K562 (cell line): ENCODE measurements at regions not wholly inside any gene's neighbourhood (a gene's known extent, or its start where the extent isn't known, plus 50 kb on each side); places are given as distances from the start of the nearest gene placed in this dataset.
A peak's percentile ranks its signal among the peaks of the same experiment; 100 is the strongest.

Experiments used
- ATAC-seq: fragments of 200-7000 bp; cut with Tn5 transposase; 3 replicates; pipeline ENCODE4 v1.9.1; 2020; ENCODE audit warnings: moderate library complexity
- BruUV-seq: library from RNA; stranded (reverse); fragments of 400-500 nt; replicated peaks from 2 replicates; lab custom pipeline; 2021; lab: Mats Ljungman, UMichigan
- CTCF ChIA-PET: fragments of 300-600 bp; formaldehyde crosslinking; extraction: SDS; loops from one replicate; lab custom pipeline; 2021; ENCODE audit warnings: low intra/inter-chr PET ratio; lab: Yijun Ruan, JAX
- POLR2A ChIA-PET: fragments of 300-600, 350-650 bp; sonication (Branson Sonifier 250); formaldehyde crosslinking; extraction: SDS; loops from one replicate; lab custom pipeline; 2021; ENCODE audit warnings: antibody characterized with exemption, inconsistent platforms; lab: Yijun Ruan, JAX
- DNase-seq, 4 experiments: peaks; one replicate each; pipeline versions ENCODE4 v3.0.0 to v3.0.0-alpha.2; 2011 to 2018; ENCODE audit warnings: low spot score in 3 of 4, mixed read lengths in 3 of 4; ENCODE audit errors: extremely low read depth in 1 of 4
- FAIRE-seq: peaks from 2 replicates; lab custom pipeline; 2011; peaks lifted over from hg19 to GRCh38; lab: Jason Lieb, UNC
- H2AFZ ChIP-seq: 2 replicates; pipeline ENCODE4 v1.6.0; 2011; ENCODE audit warnings: low read depth, low read length, control low read depth, inconsistent platforms
- H3K27ac ChIP-seq: fragments of 200-600 bp; 3 replicates; pipeline ENCODE4 v1.8.0; 2011; ENCODE audit warnings: low read depth, mild to moderate bottlenecking, control low read depth, inconsistent platforms, low read length, moderate library complexity, mixed read lengths; ENCODE audit errors: extremely low read depth
- H3K27me3 ChIP-seq, 2 experiments: fragments of 300-600 bp in 1 of 2; 2 replicates in 1 of 2; 3 replicates in 1 of 2; pipeline versions ENCODE4 v1.6.0 to v1.8.0; 2011; ENCODE audit warnings: inconsistent platforms in 2 of 2, low read length in 2 of 2, mild to moderate bottlenecking in 1 of 2, mixed read lengths in 1 of 2, moderate library complexity in 1 of 2; ENCODE audit not compliant: control insufficient read depth in 2 of 2, insufficient read depth in 2 of 2
- H3K36me3 ChIP-seq: fragments of 300-600 bp; 3 replicates; pipeline ENCODE4 v1.8.0; 2011; ENCODE audit warnings: mild to moderate bottlenecking, low read length, inconsistent platforms; ENCODE audit not compliant: control insufficient read depth, insufficient read depth
- H3K4me1 ChIP-seq, 2 experiments: fragments of 200-600 bp in 1 of 2; replicated peaks in 1 of 2; 2 replicates in 1 of 2; 3 replicates in 1 of 2; pipeline versions ENCODE4 v1.5.1 to v1.8.0; 2011; ENCODE audit warnings: inconsistent platforms in 2 of 2, low read length in 2 of 2, mild to moderate bottlenecking in 1 of 2, mixed read lengths in 1 of 2, moderate library complexity in 1 of 2; ENCODE audit not compliant: control insufficient read depth in 2 of 2, insufficient read depth in 2 of 2
- H3K4me2 ChIP-seq: 2 replicates; pipeline ENCODE4 v1.6.1; 2011; ENCODE audit warnings: low read length, control low read depth, inconsistent platforms, mixed read lengths; ENCODE audit not compliant: insufficient read depth
- H3K4me3 ChIP-seq: fragments of 200-600 bp; sonication (generic), shearing (Covaris generic); 2 replicates; pipeline ENCODE4 v1.5.1; 2016; ENCODE audit warnings: control low read depth, inconsistent platforms
- H3K79me2 ChIP-seq: fragments of 200-600 bp; 3 replicates; pipeline ENCODE4 v1.8.0; 2011; ENCODE audit warnings: low read length, inconsistent platforms; ENCODE audit not compliant: control insufficient read depth, insufficient read depth
- H3K9ac ChIP-seq, 2 experiments: 2 replicates each; pipeline versions ENCODE4 v1.6.0 to v1.6.1; 2011; ENCODE audit warnings: low read depth in 2 of 2, low read length in 2 of 2, control low read depth in 1 of 2, inconsistent platforms in 1 of 2, mild to moderate bottlenecking in 1 of 2, mixed read lengths in 1 of 2; ENCODE audit not compliant: insufficient read depth in 1 of 2
- H3K9me1 ChIP-seq: one replicate; pipeline ENCODE4 v1.6.0; 2011; ENCODE audit warnings: inconsistent platforms, mild to moderate bottlenecking, low read length, moderate library complexity; ENCODE audit not compliant: control insufficient read depth, insufficient read depth
- H3K9me3 ChIP-seq: replicated peaks from 2 replicates; pipeline ENCODE4 v1.5.1; 2011; ENCODE audit warnings: low read depth, low read length, inconsistent platforms; ENCODE audit not compliant: control insufficient read depth, insufficient read depth
- H4K20me1 ChIP-seq: replicated peaks from 2 replicates; pipeline ENCODE4 v1.6.1; 2011; ENCODE audit warnings: low read length, inconsistent platforms, mixed read lengths; ENCODE audit not compliant: control insufficient read depth, insufficient read depth
- CREB1 ChIP-seq, 2 experiments: sonication (generic) in 1 of 2; formaldehyde crosslinking in 1 of 2; IDR thresholded peaks; 2 replicates each; pipeline versions ENCODE4 v1.6.1 to v1.8.0; 2012 to 2022; ENCODE audit warnings: inconsistent platforms in 1 of 2, mild to moderate bottlenecking in 1 of 2, missing genetic modification reagents in 1 of 2, moderate library complexity in 1 of 2
- HNRNPH1 ChIP-seq: fragments of 200-400 bp; formaldehyde crosslinking; optimal IDR thresholded peaks from 2 replicates; pipeline ENCODE3; 2017; ENCODE audit warnings: low read depth, mild to moderate bottlenecking, low read length, moderate library complexity
- NFIX ChIP-seq: fragments of 250-450 bp; sonication (Bioruptor Pico); IDR thresholded peaks from 2 replicates; pipeline ENCODE4 v1.4.0; 2020; ENCODE audit warnings: low read depth, mild to moderate bottlenecking, moderate library complexity
- NFRKB ChIP-seq: fragments of 450-650 bp; IDR thresholded peaks from 2 replicates; pipeline ENCODE4 v1.6.1; 2016; ENCODE audit warnings: low read depth
- PKNOX1 ChIP-seq: fragments of 450-650 bp; IDR thresholded peaks from 2 replicates; pipeline ENCODE4 v1.6.1; 2016
- PTTG1 ChIP-seq: fragments of 450-650 bp; IDR thresholded peaks from 2 replicates; pipeline ENCODE4 v1.6.1; 2016; ENCODE audit warnings: low read depth, mild to moderate bottlenecking, missing genetic modification characterization, missing compliant biosample characterization
- RBM25 ChIP-seq: fragments of 200-400 bp; formaldehyde crosslinking; IDR thresholded peaks from 2 replicates; pipeline ENCODE4 v1.6.1; 2018; ENCODE audit warnings: low read length, low read depth, moderate library complexity; ENCODE audit not compliant: severe bottlenecking
- ZNF23 ChIP-seq: fragments of 250-450 bp; sonication (Bioruptor Pico); IDR thresholded peaks from 2 replicates; pipeline ENCODE4 v1.4.0; 2020; ENCODE audit warnings: mild to moderate bottlenecking
- ZNF436 ChIP-seq: fragments of 250-450, 450-650 bp; sonication (Bioruptor Pico); formaldehyde crosslinking; IDR thresholded peaks from 2 replicates; pipeline ENCODE4 v1.7.0; 2020; ENCODE audit warnings: mild to moderate bottlenecking
- ZNF507 ChIP-seq: conservative IDR thresholded peaks from 2 replicates; pipeline ENCODE4 v1.6.1; 2017; ENCODE audit warnings: missing genetic modification characterization, missing compliant biosample characterization
- ZNF75A ChIP-seq: fragments of 450-650 bp; formaldehyde crosslinking; IDR thresholded peaks from 2 replicates; pipeline ENCODE4 v1.4.0; 2020; ENCODE audit warnings: mild to moderate bottlenecking
- WGBS: fragments of 100-300 bp; shearing (Covaris generic); methylation state at CpG from one replicate; pipeline ENCODE4 v1.1.6; 2016; ENCODE audit warnings: low coverage, mixed read lengths; ENCODE audit not compliant: insufficient coverage; ENCODE audit errors: missing lambda C conversion rate; 5-methylcytosine and 5-hydroxymethylcytosine counted together
- in situ Hi-C: fragments of 300-500 bp; cut with MboI; formaldehyde crosslinking; loops from 4 replicates; pipeline ENCODE4 v1.15.0; 2018; ENCODE audit warnings: inconsistent platforms, mixed read lengths
- intact Hi-C: fragments of 100-400 bp; cut with micrococcal nuclease; formaldehyde crosslinking; loops from 2 replicates; pipeline ENCODE4 v1.14.2; 2022
- TF ChIP-seq, protein P1 (sequence below): fragments of 250-450 bp; sonication (Bioruptor Pico); IDR thresholded peaks from 2 replicates; pipeline ENCODE4 v1.5.0; 2020; ENCODE audit warnings: mild to moderate bottlenecking, borderline replicate concordance
- TF ChIP-seq, protein P2 (sequence below), 2 experiments: fragments of 250-450 bp in 1 of 2; fragments of 450-650 bp in 1 of 2; sonication (Bioruptor Pico) in 1 of 2; IDR thresholded peaks; 2 replicates each; pipeline versions ENCODE4 v1.6.1 to v1.8.0; 2016 to 2021; ENCODE audit warnings: mild to moderate bottlenecking in 2 of 2, moderate library complexity in 2 of 2, missing compliant biosample characterization in 1 of 2, missing genetic modification characterization in 1 of 2

DNA sequence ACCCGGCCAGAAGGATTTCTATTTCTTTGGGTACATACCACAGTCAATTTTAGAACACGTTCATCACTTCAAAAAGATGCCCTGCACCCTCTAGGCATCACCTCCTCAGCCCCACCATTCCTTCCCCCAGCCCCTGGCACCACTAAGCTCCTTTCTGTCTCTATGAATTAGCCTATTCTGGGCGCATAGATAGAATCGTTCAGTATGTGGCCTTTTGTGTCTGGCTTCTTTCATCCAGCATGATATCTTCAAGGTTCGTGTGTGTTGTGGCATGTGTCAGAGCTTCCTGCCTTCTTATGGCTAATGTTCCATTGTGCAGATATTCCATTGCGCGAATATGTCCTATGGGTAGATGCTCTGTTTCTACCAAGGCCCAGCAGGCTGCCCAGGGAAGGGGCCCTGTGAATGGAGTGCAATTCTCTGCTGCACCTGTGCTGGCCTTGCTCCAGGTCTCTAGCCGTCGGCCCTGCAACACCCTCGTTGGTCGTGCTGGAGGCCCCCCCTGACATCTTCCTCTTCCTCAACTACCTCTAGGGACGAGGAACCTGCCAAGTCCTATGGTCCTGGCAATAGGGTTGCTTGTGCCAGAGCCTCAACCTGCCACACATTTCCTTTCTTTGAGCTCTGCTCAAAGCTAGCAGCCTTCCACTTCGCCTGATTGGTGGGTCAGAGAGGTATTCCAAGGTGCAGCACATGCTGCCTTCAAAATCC lies 113.5 kb downstream of the RIPK4 start (continued):
- no peak for TF ChIP-seq PTTG1
- TF ChIP-seq, protein P1, sequence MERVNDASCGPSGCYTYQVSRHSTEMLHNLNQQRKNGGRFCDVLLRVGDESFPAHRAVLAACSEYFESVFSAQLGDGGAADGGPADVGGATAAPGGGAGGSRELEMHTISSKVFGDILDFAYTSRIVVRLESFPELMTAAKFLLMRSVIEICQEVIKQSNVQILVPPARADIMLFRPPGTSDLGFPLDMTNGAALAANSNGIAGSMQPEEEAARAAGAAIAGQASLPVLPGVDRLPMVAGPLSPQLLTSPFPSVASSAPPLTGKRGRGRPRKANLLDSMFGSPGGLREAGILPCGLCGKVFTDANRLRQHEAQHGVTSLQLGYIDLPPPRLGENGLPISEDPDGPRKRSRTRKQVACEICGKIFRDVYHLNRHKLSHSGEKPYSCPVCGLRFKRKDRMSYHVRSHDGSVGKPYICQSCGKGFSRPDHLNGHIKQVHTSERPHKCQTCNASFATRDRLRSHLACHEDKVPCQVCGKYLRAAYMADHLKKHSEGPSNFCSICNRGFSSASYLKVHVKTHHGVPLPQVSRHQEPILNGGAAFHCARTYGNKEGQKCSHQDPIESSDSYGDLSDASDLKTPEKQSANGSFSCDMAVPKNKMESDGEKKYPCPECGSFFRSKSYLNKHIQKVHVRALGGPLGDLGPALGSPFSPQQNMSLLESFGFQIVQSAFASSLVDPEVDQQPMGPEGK (CRISPR knock-in tag), result no peak
- TF ChIP-seq NFRKB, result no peak
- TF ChIP-seq NFIX, result no peak

DNA sequence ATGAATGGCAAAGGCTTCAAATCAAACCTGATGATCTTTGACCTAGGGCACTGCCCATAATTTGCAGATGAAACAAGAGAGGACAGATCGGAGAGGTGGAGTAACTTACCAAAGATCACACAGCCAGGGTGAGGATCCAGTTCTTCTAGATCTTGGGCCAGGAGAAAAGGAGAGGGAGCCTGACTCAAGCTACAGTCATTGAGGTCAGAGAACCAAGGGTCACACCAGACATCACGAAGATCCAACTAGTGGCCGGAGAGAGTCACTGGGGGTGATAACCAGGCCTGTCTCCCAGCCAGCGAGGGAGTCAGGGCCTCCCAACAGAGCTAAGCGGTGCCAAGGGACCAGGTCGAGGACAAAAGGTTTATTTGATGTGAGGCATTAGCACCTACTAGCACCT lies 115.0 kb downstream of the RIPK4 start:
- CTCF ChIA-PET, result no interaction called here
- H3K9me1 ChIP-seq, result no peaks in the 10 kb centered on the region
- no peak overlapping the region for H3K4me2 ChIP-seq
- no peaks in the 10 kb centered on the region for H3K36me3 ChIP-seq
- TF ChIP-seq, protein P2, sequence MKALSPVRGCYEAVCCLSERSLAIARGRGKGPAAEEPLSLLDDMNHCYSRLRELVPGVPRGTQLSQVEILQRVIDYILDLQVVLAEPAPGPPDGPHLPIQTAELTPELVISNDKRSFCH (CRISPR knock-in tag; IDR thresholded peaks at IDR 0.05), result no peak
- TF ChIP-seq, protein P2 (tag; IDR thresholded peaks at IDR 0.05), result no peak
- TF ChIP-seq RBM25 (peak; percentile 8), ZNF507 (tag) (no peak), HNRNPH1 (no peak), ZNF23 (CRISPR knock-in tag) (no peak), PKNOX1 (no peak), ZNF75A (CRISPR knock-in tag) (no peak), CREB1 (IDR thresholded peaks at IDR 0.05) (no peak), CREB1 (CRISPR knock-in tag; IDR thresholded peaks at IDR 0.05) (no peak), ZNF436 (no peak)
- whole genome bisulfite sequencing, result under 1% methylated on average over 6 of the region's 6 CpGs
- DNase-seq, result no peak
- H3K4me3 ChIP-seq, result no peak overlapping the region
- peak; percentile 57; the same call in 2 of the 3 replicates for ATAC-seq
- no peak for FAIRE-seq
- peaks cover 25 to 43% of the 10 kb centered on the region in 2 experiments for H3K27me3 ChIP-seq
- no peaks in the 10 kb centered on the region for H3K4me1 ChIP-seq
- intact Hi-C loops (no loop called here), in situ Hi-C loops (no loop called here)
- BruUV-seq, result no TSS peak
- no peak overlapping the region for H3K27ac ChIP-seq
- POLR2A ChIA-PET, result no interaction called here
- H2AFZ ChIP-seq, result no peak overlapping the region
- H3K79me2 ChIP-seq, result no peaks in the 10 kb centered on the region
- no peaks in the 10 kb centered on the region for H3K9me3 ChIP-seq
- no peaks in the 10 kb centered on the region; the same call in 1 of the 2 replicates for H4K20me1 ChIP-seq
- no peak overlapping the region for H3K9ac ChIP-seq
